HCT116 (cell line): ENCODE measurements at regions not wholly inside any gene's neighbourhood (a gene's known extent, or its start where the extent isn't known, plus 50 kb on each side); places are given as distances from the start of the nearest gene placed in this dataset.

ENCODE experiments used
- CTCF ChIP-seq, 3 experiments: fragments of 200-600 bp in 1 of 3; sonication (generic) in 1 of 3; IDR thresholded peaks in 2 of 3; conservative IDR thresholded peaks in 1 of 3; 2 replicates each; pipeline ENCODE4 v1.5.1; 2012 to 2017; ENCODE audit warnings: low read depth in 2 of 3, low read length in 2 of 3, antibody characterized with exemption in 1 of 3, borderline replicate concordance in 1 of 3, control low read depth in 1 of 3, mild to moderate bottlenecking in 1 of 3, mixed read lengths in 1 of 3, mixed run types in 1 of 3, moderate library complexity in 1 of 3; ENCODE audit not compliant: insufficient read depth in 1 of 3
- EZH2 ChIP-seq: fragments of 200-600 bp; sonication (generic); IDR thresholded peaks from 2 replicates; pipeline ENCODE4 v1.6.1; 2017; ENCODE audit warnings: antibody characterized with exemption, mixed run types
- FOSL1 ChIP-seq: IDR thresholded peaks from 2 replicates; pipeline ENCODE4 v1.6.1; 2012; ENCODE audit warnings: low read depth
- POLR2AphosphoS5 ChIP-seq: IDR thresholded peaks from 2 replicates; pipeline ENCODE4 v1.6.1; 2011; ENCODE audit warnings: mild to moderate bottlenecking, low read depth, low read length, moderate library complexity
- SRF ChIP-seq: IDR thresholded peaks from 2 replicates; pipeline ENCODE4 v1.6.1; 2012; ENCODE audit warnings: low read depth
- ZNF274 ChIP-seq: fragments of 200-500 bp; sonication (Bioruptor generic); IDR thresholded peaks from 2 replicates; pipeline ENCODE4 v1.6.1; 2014; ENCODE audit warnings: mild to moderate bottlenecking, low read depth, low read length, inconsistent platforms
- TF ChIP-seq, protein P1 (sequence below): IDR thresholded peaks from 2 replicates; pipeline ENCODE4 v1.6.1; 2012
- TF ChIP-seq, protein P2 (sequence below): IDR thresholded peaks from 2 replicates; pipeline ENCODE4 v1.6.1; 2012; ENCODE audit warnings: low read depth

DNA sequence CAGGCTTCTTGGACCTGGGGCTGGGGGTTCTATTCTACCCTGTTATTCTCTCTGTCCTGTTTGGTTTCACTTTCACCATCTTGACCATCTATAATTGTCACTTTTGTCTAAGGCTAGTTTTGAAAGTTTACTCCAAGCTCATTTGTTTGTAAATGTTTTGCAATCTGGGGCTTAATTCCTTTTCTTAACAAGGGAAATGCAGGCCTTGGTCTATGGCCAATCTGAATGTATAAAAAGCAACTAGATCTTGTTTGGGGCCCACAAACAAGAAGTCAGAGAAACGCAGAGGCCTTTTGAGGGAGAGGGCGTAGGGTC lies 86.3 kb upstream of the PREP start (continued):
- no peak for TF ChIP-seq CTCF (IDR thresholded peaks at IDR 0.05 in 2 of 3, conservative IDR thresholded peaks at IDR 0.05 in 1 of 3; ENCODE audit: borderline replicate concordance in 1 of 3, insufficient read depth in 1 of 3, low read depth in 2 of 3, low read length in 2 of 3)
- TF ChIP-seq, protein P1, sequence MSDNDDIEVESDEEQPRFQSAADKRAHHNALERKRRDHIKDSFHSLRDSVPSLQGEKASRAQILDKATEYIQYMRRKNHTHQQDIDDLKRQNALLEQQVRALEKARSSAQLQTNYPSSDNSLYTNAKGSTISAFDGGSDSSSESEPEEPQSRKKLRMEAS: no peak
- TF ChIP-seq SRF: no peak
- no peak for TF ChIP-seq EZH2
- no peak for TF ChIP-seq FOSL1
- TF ChIP-seq, protein P2, sequence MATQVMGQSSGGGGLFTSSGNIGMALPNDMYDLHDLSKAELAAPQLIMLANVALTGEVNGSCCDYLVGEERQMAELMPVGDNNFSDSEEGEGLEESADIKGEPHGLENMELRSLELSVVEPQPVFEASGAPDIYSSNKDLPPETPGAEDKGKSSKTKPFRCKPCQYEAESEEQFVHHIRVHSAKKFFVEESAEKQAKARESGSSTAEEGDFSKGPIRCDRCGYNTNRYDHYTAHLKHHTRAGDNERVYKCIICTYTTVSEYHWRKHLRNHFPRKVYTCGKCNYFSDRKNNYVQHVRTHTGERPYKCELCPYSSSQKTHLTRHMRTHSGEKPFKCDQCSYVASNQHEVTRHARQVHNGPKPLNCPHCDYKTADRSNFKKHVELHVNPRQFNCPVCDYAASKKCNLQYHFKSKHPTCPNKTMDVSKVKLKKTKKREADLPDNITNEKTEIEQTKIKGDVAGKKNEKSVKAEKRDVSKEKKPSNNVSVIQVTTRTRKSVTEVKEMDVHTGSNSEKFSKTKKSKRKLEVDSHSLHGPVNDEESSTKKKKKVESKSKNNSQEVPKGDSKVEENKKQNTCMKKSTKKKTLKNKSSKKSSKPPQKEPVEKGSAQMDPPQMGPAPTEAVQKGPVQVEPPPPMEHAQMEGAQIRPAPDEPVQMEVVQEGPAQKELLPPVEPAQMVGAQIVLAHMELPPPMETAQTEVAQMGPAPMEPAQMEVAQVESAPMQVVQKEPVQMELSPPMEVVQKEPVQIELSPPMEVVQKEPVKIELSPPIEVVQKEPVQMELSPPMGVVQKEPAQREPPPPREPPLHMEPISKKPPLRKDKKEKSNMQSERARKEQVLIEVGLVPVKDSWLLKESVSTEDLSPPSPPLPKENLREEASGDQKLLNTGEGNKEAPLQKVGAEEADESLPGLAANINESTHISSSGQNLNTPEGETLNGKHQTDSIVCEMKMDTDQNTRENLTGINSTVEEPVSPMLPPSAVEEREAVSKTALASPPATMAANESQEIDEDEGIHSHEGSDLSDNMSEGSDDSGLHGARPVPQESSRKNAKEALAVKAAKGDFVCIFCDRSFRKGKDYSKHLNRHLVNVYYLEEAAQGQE: no peak
- no peak for TF ChIP-seq ZNF274
- no peak for TF ChIP-seq POLR2AphosphoS5
- TF ChIP-seq, all 23 proteins: peak for 0
